Left lung (tissue), 4 donors: ENCODE measurements at regions not wholly inside any gene's neighbourhood (a gene's known extent, or its start where the extent isn't known, plus 50 kb on each side); places are given as distances from the start of the nearest gene placed in this dataset.

ENCODE experiments used
- ATAC-seq: fragments of 200-7000 bp; cut with Tn5 transposase; one replicate; pipeline ENCODE4 v1.9.1; 2020; ENCODE audit warnings: moderate library complexity
- DNase-seq, 4 donors: peaks; one replicate each; pipeline ENCODE4 v3.0.0-alpha.2; 2013 to 2020
- H3K27ac ChIP-seq, 2 donors: fragments of 200-600 bp; sonication (generic) in 1 of 2; one replicate each; pipeline versions ENCODE4 v1.5.0 to v1.8.0; 2020 to 2021
- H3K27me3 ChIP-seq, 2 donors: fragments of 200-600 bp; sonication (generic) in 1 of 2; one replicate each; pipeline versions ENCODE4 v1.5.0 to v1.8.0; 2020 to 2021
- H3K36me3 ChIP-seq, 2 donors: fragments of 200-600 bp; sonication (generic) in 1 of 2; one replicate each; pipeline versions ENCODE4 v1.5.0 to v1.8.0; 2020 to 2021
- H3K4me1 ChIP-seq, 2 donors: fragments of 200-600 bp; one replicate each; pipeline ENCODE4 v1.8.0; 2021
- H3K4me3 ChIP-seq, 2 donors: fragments of 200-600 bp; sonication (generic) in 1 of 2; one replicate each; pipeline versions ENCODE4 v1.5.0 to v1.8.0; 2020 to 2021; ENCODE audit warnings: mild to moderate bottlenecking in 1 of 2
- H3K9me3 ChIP-seq, 2 donors: fragments of 200-600 bp; sonication (generic) in 1 of 2; one replicate each; pipeline versions ENCODE4 v1.5.0 to v1.8.0; 2020 to 2021
- CTCF ChIP-seq, 2 donors: fragments of 200-600 bp; sonication (generic) in 1 of 2; IDR thresholded peaks; one replicate each; pipeline versions ENCODE4 v1.5.0 to v1.8.0; 2021; ENCODE audit warnings: antibody characterized with exemption in 2 of 2
- intact Hi-C, 2 donors: fragments of 100-400 bp; cut with DNase I; formaldehyde crosslinking; loops; one replicate each; pipeline versions ENCODE4 v1.11.2 to v1.14.2; 2022
- donor health status: DM: no; HTN: yes; CAD: no.
- donor health status: DM: no; HTN: no; CAD: no.

DNA sequence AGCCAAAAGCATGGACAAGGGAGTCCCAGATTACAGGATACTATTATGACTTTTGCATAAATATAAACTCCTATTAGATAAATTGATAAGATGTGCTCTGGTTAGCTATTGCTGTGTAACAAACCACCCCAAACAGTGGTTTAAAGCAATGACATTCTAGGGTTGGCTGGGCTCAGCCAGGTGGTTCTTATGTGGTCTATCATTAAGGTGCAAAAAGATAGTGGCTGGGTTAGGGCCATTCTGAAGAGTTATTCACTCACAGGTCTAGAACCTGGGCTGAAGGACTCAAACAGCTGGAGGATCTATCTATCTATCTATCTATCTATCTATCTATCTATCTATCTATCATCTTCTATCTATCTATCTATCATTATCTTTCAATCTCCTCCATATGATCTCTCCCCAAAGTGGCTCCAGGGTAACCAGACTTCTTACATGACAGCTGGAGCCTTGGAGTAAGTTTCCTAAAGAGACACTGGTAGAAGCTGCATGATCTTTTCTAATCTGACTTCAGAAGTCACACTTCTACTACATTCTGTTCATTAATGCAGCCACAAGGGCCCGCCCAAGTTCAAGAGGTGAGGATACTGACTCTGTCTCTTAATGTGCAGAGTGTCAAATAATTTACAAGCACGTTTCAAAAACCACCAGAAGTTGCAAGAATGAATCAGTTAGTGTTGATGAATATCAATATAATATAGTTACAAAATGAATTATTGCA, 74.9 kb upstream of the XCR1 start:
- Histone ChIP-seq H3K27me3 (no peaks in the 10 kb centered on the region), H3K4me3 (no peak overlapping the region), H3K9me3 (no peaks in the 10 kb centered on the region), H3K27ac (peak overlapping the region in 1 of 2 donors; percentile 97), H3K4me1 (peaks cover 9 to 57% of the 10 kb centered on the region in 2 donors), H3K36me3 (no peaks in the 10 kb centered on the region)
- no peak for ATAC-seq
- intact Hi-C loops, result no loop called here
- TF ChIP-seq CTCF (IDR thresholded peaks at IDR 0.05), result no peak
- no peak for DNase-seq

DNA sequence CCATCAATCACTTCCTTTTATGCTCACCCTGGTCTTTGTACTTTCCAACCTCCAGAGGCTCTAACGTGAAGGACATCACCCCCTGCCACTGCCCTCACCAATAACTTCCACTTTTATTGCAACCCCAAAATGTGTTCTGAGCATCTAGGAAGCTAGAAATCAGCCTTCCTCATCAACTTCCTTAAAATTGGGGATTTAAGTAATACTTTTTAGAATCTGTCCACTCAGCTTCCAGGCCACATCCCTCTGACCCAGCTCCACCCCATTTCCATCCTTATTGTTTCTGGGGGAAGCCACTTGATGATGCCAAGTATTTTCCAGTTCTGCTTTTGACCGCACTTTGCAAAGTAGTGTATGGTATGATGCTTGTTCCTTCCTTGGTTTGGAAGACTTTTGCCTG, 73.5 kb upstream of the XCR1 start:
- no peak for TF ChIP-seq CTCF (IDR thresholded peaks at IDR 0.05)
- ATAC-seq (peak; percentile 44), DNase-seq (peak in 1 of 4 donors; percentile 51)
- Histone ChIP-seq H3K27me3 (no peaks in the 10 kb centered on the region), H3K4me1 (peaks cover 9 to 71% of the 10 kb centered on the region in 2 donors), H3K9me3 (no peaks in the 10 kb centered on the region), H3K27ac (peak overlapping the region; percentile 56 to 97), H3K4me3 (no peak overlapping the region), H3K36me3 (no peaks in the 10 kb centered on the region)
- intact Hi-C loops, result no loop called here

DNA sequence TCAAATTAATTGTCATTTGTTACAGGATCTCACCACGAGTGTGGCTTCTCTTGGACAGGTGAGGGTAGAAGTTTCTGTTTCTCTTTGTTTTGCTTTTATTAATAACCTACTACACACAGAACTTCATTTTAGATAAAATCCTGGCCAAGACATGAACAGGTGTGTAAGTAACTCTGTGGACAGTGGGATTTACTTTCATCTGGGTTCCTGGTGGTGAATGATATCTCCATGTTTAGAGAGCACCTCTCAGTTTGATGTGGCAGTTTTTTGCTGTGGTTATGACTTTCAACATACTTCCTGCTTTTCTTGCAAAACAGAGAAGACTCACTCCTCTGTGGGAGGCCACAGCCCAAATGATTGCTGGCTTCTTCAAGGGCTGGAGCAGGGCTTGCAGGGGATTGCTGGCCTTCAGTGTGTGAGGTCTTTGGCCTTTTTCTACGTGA, 71.1 kb upstream of the XCR1 start:
- Histone ChIP-seq H3K9me3 (no peaks in the 10 kb centered on the region), H3K27ac (peak overlapping the region; percentile 82 to 97), H3K4me3 (no peak overlapping the region), H3K36me3 (no peaks in the 10 kb centered on the region), H3K4me1 (peaks cover 9 to 81% of the 10 kb centered on the region in 2 donors), H3K27me3 (no peaks in the 10 kb centered on the region)
- no peak for TF ChIP-seq CTCF (IDR thresholded peaks at IDR 0.05)
- peak; percentile 58 for ATAC-seq
- DNase-seq, result peak in 2 of 4 donors; percentile 64 to 70
- intact Hi-C loops, result no loop called here

GRCh38 chr3:46097691-46098241, 70.5 kb upstream of the XCR1 start:
- intact Hi-C loops, result no loop called here

More at GRCh38 chr3:46097691-46098241, 70.5 kb upstream of the XCR1 start:
- Histone ChIP-seq H3K9me3 (no peaks in the 10 kb centered on the region), H3K36me3 (no peaks in the 10 kb centered on the region), H3K4me1 (peaks cover 9 to 87% of the 10 kb centered on the region in 2 donors), H3K27ac (peak overlapping the region; percentile 82 to 97), H3K4me3 (no peak overlapping the region), H3K27me3 (no peaks in the 10 kb centered on the region)
- DNase-seq, result no peak
- ATAC-seq, result peak; percentile 45
- no peak for TF ChIP-seq CTCF (IDR thresholded peaks at IDR 0.05)
